ENCODE measurements at regions not wholly inside any gene's neighbourhood (a gene's known extent, or its start where the extent isn't known, plus 50 kb on each side); places are given as distances from the start of the nearest gene placed in this dataset.

GRCh38 chr4:123176605-123177004, 220.0 kb upstream of the SPRY1 start:
- TF ChIP-seq CTCF (IDR thresholded peaks at IDR 0.05) (no peak), POLR2A (IDR thresholded peaks at IDR 0.05) (no peak)
